ENCODE measurements at regions not wholly inside any gene's neighbourhood (a gene's known extent, or its start where the extent isn't known, plus 50 kb on each side); places are given as distances from the start of the nearest gene placed in this dataset.

DNA sequence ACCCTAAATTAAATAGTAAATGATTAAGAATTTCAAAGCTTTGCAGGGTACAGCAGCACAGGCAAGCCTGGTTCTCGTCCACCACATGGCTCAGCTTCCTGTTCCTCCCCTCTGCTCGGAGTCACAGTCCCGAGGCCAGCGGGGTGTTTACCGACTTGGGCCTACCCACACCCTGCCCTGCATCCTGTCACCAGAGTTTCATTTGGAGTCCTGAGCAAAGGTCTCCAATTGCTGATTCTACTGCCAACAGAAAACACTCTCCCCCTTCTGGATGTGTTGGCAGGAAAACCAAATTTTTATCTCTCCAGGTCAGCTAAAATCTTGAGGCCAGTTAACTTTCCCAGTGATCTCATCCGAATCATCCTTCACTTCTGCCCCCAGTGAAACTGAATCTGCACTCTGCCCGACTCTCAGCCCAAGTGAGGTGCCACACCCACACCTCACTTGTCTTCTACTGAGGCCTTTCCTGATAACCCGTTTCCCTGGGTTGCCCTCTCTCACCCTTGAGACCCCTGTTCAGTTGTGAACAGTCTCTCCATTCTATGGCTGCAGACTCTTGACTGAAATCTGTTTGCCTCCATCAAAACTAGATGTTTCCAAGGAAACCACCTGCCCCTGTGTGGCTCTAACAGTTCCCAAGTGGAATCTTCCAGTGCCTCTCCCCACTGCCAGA is 71.2 kb downstream of the VCPKMT start:
- DNase-seq (ENCODE audit: low read depth, low spot score) (no peak), ATAC-seq (no peak)
- no TSS peak for BruUV-seq (replicated peaks)
- intact Hi-C loops (cut with micrococcal nuclease): no loop called here
- H3K27ac ChIP-seq (ENCODE audit: low read depth, low read length): no peak overlapping the region
- H3K9me3 ChIP-seq (ENCODE audit: control insufficient read depth in 1 of 2, insufficient read depth in 1 of 2, low read depth in 1 of 2, low read length in 2 of 2): no peaks in the 10 kb centered on the region; a peak in 1 of 4 replicates
- H3K9ac ChIP-seq (ENCODE audit: low read length): no peak overlapping the region
- H3K4me2 ChIP-seq (ENCODE audit: low read length): no peak overlapping the region
- ChIA-PET RAD21 (ENCODE audit: low non-redundant PET in 1 of 2, low total read pairs in 2 of 2, uncharacterized antibody in 2 of 2, unreplicated experiment in 2 of 2) (no interaction called here), POLR2A (no interaction called here), CTCF (no interaction called here)
- H2AFZ ChIP-seq (ENCODE audit: low read depth, low read length, poor library complexity, severe bottlenecking): no peak overlapping the region
- H3K79me2 ChIP-seq (ENCODE audit: insufficient read depth, low read length): no peaks in the 10 kb centered on the region
- TF ChIP-seq, protein P1, sequence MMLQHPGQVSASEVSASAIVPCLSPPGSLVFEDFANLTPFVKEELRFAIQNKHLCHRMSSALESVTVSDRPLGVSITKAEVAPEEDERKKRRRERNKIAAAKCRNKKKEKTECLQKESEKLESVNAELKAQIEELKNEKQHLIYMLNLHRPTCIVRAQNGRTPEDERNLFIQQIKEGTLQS (IDR thresholded peaks at IDR 0.05): no peak
- TF ChIP-seq SRF (IDR thresholded peaks at IDR 0.05; ENCODE audit: low read depth) (no peak), SP1 (IDR thresholded peaks at IDR 0.05; ENCODE audit: low read depth) (no peak), SIN3A (IDR thresholded peaks at IDR 0.05; ENCODE audit: low read depth) (no peak), POLR2A (IDR thresholded peaks at IDR 0.05; ENCODE audit: borderline replicate concordance, extremely low read depth, insufficient read depth, insufficient read length) (no peak), ELF1 (IDR thresholded peaks at IDR 0.05; ENCODE audit: borderline replicate concordance, low read depth) (no peak), JUND (IDR thresholded peaks at IDR 0.05) (no peak), ZNF274 (IDR thresholded peaks at IDR 0.05; ENCODE audit: low read depth, low read length) (no peak)
- H3K36me3 ChIP-seq (ENCODE audit: control insufficient read depth in 1 of 2, insufficient read depth in 2 of 2, low read length in 2 of 2): 0 out of 4 replicates have a peak, but pooled peaks cover 0 to 4% of the 10 kb centered on the region in 2 experiments
- H4K20me1 ChIP-seq (ENCODE audit: insufficient read depth): no peaks in the 10 kb centered on the region
- H3K4me3 ChIP-seq (replicated peaks in 1 of 2; ENCODE audit: low read depth in 1 of 2, low read length in 2 of 2): no peak overlapping the region
- no peaks in the 10 kb centered on the region for H3K27me3 ChIP-seq (ENCODE audit: insufficient read depth, low read length)
- peaks cover 12 to 41% of the 10 kb centered on the region in 2 experiments for H3K4me1 ChIP-seq (ENCODE audit: control insufficient read depth in 1 of 2, insufficient read depth in 2 of 2, low read length in 2 of 2)
- no peaks in the 10 kb centered on the region for H3K9me2 ChIP-seq (ENCODE audit: insufficient read depth)

DNA sequence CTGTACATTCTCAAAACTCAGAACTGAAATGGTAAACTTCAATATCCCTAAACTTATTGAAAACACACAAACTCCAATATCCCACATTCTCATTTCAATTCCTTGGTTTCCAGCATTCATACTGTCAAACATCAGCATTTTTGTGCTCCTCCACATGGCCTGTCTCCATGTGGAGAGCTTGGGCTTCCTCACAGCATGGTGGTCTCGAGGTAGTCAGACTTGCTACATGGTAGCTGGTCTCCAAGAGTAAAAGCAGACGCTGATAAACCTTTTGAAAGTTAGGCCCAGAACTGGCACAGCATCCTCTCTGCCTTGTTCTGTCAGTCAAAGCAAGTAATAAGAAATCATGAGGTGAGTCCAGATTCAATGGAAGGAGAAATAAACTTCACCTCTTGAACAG is 70.5 kb downstream of the VCPKMT start:
- no peak for ATAC-seq
- ChIA-PET RAD21 (ENCODE audit: low non-redundant PET in 1 of 2, low total read pairs in 2 of 2, uncharacterized antibody in 2 of 2, unreplicated experiment in 2 of 2) (no interaction called here), CTCF (no interaction called here), POLR2A (no interaction called here)
- Histone ChIP-seq H3K79me2 (ENCODE audit: insufficient read depth, low read length) (no peaks in the 10 kb centered on the region), H4K20me1 (ENCODE audit: insufficient read depth) (no peaks in the 10 kb centered on the region), H3K9ac (ENCODE audit: low read length) (no peak overlapping the region), H3K4me3 (replicated peaks in 1 of 2; ENCODE audit: low read depth in 1 of 2, low read length in 2 of 2) (no peak overlapping the region), H3K36me3 (ENCODE audit: control insufficient read depth in 1 of 2, insufficient read depth in 2 of 2, low read length in 2 of 2) (0 out of 4 replicates have a peak, but pooled peaks cover 0 to 4% of the 10 kb centered on the region in 2 experiments), H3K4me1 (ENCODE audit: control insufficient read depth in 1 of 2, insufficient read depth in 2 of 2, low read length in 2 of 2) (peaks cover 6 to 40% of the 10 kb centered on the region in 2 experiments), H3K4me2 (ENCODE audit: low read length) (no peak overlapping the region), H3K27ac (ENCODE audit: low read depth, low read length) (no peak overlapping the region), H3K27me3 (ENCODE audit: insufficient read depth, low read length) (no peaks in the 10 kb centered on the region), H3K9me3 (ENCODE audit: control insufficient read depth in 1 of 2, insufficient read depth in 1 of 2, low read depth in 1 of 2, low read length in 2 of 2) (no peaks in the 10 kb centered on the region; a peak in 1 of 4 replicates), H2AFZ (ENCODE audit: low read depth, low read length, poor library complexity, severe bottlenecking) (no peak overlapping the region), H3K9me2 (ENCODE audit: insufficient read depth) (no peaks in the 10 kb centered on the region)
- BruUV-seq (replicated peaks): no TSS peak
- TF ChIP-seq FOSL1 (IDR thresholded peaks at IDR 0.05; ENCODE audit: low read depth) (no peak), POLR2AphosphoS5 (IDR thresholded peaks at IDR 0.05; ENCODE audit: low read depth, low read length) (no peak), ZFX (IDR thresholded peaks at IDR 0.05) (no peak), SRF (IDR thresholded peaks at IDR 0.05; ENCODE audit: low read depth) (no peak), JUND (IDR thresholded peaks at IDR 0.05) (no peak), POLR2A (IDR thresholded peaks at IDR 0.05; ENCODE audit: borderline replicate concordance, extremely low read depth, insufficient read depth, insufficient read length) (no peak), SIN3A (IDR thresholded peaks at IDR 0.05; ENCODE audit: low read depth) (no peak), TCF7L2 (IDR thresholded peaks at IDR 0.05; ENCODE audit: borderline replicate concordance, extremely low read depth, insufficient read depth, insufficient read length) (no peak), EZH2 (IDR thresholded peaks at IDR 0.05) (no peak), YY1 (IDR thresholded peaks at IDR 0.05; ENCODE audit: extremely low read depth, insufficient replicate concordance, low read depth, low read length) (no peak)
- TF ChIP-seq, protein P2, sequence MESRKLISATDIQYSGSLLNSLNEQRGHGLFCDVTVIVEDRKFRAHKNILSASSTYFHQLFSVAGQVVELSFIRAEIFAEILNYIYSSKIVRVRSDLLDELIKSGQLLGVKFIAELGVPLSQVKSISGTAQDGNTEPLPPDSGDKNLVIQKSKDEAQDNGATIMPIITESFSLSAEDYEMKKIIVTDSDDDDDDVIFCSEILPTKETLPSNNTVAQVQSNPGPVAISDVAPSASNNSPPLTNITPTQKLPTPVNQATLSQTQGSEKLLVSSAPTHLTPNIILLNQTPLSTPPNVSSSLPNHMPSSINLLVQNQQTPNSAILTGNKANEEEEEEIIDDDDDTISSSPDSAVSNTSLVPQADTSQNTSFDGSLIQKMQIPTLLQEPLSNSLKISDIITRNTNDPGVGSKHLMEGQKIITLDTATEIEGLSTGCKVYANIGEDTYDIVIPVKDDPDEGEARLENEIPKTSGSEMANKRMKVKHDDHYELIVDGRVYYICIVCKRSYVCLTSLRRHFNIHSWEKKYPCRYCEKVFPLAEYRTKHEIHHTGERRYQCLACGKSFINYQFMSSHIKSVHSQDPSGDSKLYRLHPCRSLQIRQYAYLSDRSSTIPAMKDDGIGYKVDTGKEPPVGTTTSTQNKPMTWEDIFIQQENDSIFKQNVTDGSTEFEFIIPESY (IDR thresholded peaks at IDR 0.05; ENCODE audit: extremely low read depth, insufficient replicate concordance, low read length): no peak
- TF ChIP-seq, protein P1 (IDR thresholded peaks at IDR 0.05): no peak
- TF ChIP-seq, protein P3, sequence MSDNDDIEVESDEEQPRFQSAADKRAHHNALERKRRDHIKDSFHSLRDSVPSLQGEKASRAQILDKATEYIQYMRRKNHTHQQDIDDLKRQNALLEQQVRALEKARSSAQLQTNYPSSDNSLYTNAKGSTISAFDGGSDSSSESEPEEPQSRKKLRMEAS (IDR thresholded peaks at IDR 0.05): no peak
- DNase-seq (ENCODE audit: low read depth, low spot score): no peak
- intact Hi-C loops (cut with micrococcal nuclease): no loop called here
